IPS-20b (cell line): ENCODE measurements at regions not wholly inside any gene's neighbourhood (a gene's known extent, or its start where the extent isn't known, plus 50 kb on each side); places are given as distances from the start of the nearest gene placed in this dataset.

Experiments used
- H3K27ac ChIP-seq: one replicate; pipeline ENCODE4 v1.5.1; 2013; ENCODE audit warnings: low read length
- H3K27me3 ChIP-seq: 2 replicates; pipeline ENCODE4 v1.6.1; 2013; ENCODE audit warnings: mild to moderate bottlenecking, low read length, inconsistent platforms; ENCODE audit not compliant: insufficient read depth
- H3K36me3 ChIP-seq: 2 replicates; pipeline ENCODE4 v1.6.1; 2013; ENCODE audit warnings: low read depth, mild to moderate bottlenecking, inconsistent platforms, low read length, moderate library complexity; ENCODE audit not compliant: insufficient read depth
- H3K4me1 ChIP-seq: 2 replicates; pipeline ENCODE4 v1.6.1; 2013; ENCODE audit warnings: mild to moderate bottlenecking, control low read depth, inconsistent platforms, low read length, moderate library complexity; ENCODE audit not compliant: insufficient read depth
- H3K4me3 ChIP-seq: 2 replicates; pipeline ENCODE4 v1.5.1; 2013; ENCODE audit warnings: mild to moderate bottlenecking, low read length, inconsistent platforms
- H3K9ac ChIP-seq: 2 replicates; pipeline ENCODE4 v1.6.1; 2013; ENCODE audit warnings: low read depth, mild to moderate bottlenecking, inconsistent platforms, low read length, moderate library complexity
- H3K9me3 ChIP-seq: 2 replicates; pipeline ENCODE4 v1.6.1; 2013; ENCODE audit warnings: mild to moderate bottlenecking, low read depth, low read length, inconsistent platforms; ENCODE audit not compliant: insufficient read depth

- Histone ChIP-seq H3K4me1 (peaks cover 6% of the 10 kb centered on the region; the same call in 1 of the 2 replicates), H3K27me3 (no peaks in the 10 kb centered on the region), H3K27ac (no peak overlapping the region), H3K9me3 (no peaks in the 10 kb centered on the region), H3K9ac (no peak overlapping the region), H3K36me3 (no peaks in the 10 kb centered on the region), H3K4me3 (no peak overlapping the region)
These were observed 61.6 kb upstream of the SUCLG2 start for GRCh38 chr3:67715971-67716370.

GRCh38 chr3:67713764-67714469, 59.5 kb upstream of the SUCLG2 start:
- no peaks in the 10 kb centered on the region for H3K9me3 ChIP-seq
- no peak overlapping the region for H3K9ac ChIP-seq
- no peak overlapping the region for H3K4me3 ChIP-seq

GRCh38 chr3:67712259-67712658, 57.8 kb upstream of the SUCLG2 start:
- no peaks in the 10 kb centered on the region for H3K36me3 ChIP-seq
- H3K27me3 ChIP-seq: no peaks in the 10 kb centered on the region

More at GRCh38 chr3:67713764-67714469, 59.5 kb upstream of the SUCLG2 start:
- Histone ChIP-seq H3K27ac (no peak overlapping the region), H3K4me1 (peaks cover 6% of the 10 kb centered on the region; the same call in 1 of the 2 replicates), H3K36me3 (no peaks in the 10 kb centered on the region), H3K27me3 (no peaks in the 10 kb centered on the region)

GRCh38 chr3:67710396-67710795, 56.0 kb upstream of the SUCLG2 start:
- Histone ChIP-seq H3K4me1 (peaks cover 12% of the 10 kb centered on the region), H3K27me3 (no peaks in the 10 kb centered on the region), H3K27ac (no peak overlapping the region), H3K36me3 (no peaks in the 10 kb centered on the region), H3K4me3 (no peak overlapping the region), H3K9ac (no peak overlapping the region), H3K9me3 (no peaks in the 10 kb centered on the region)

More at GRCh38 chr3:67712259-67712658, 57.8 kb upstream of the SUCLG2 start:
- Histone ChIP-seq H3K4me1 (peaks cover 7% of the 10 kb centered on the region), H3K27ac (no peak overlapping the region), H3K4me3 (no peak overlapping the region), H3K9ac (no peak overlapping the region), H3K9me3 (no peaks in the 10 kb centered on the region)

GRCh38 chr3:67706934-67707333, 52.5 kb upstream of the SUCLG2 start:
- H3K4me1 ChIP-seq: peaks cover 16% of the 10 kb centered on the region
- no peak overlapping the region for H3K4me3 ChIP-seq
- H3K9ac ChIP-seq: no peak overlapping the region
- no peaks in the 10 kb centered on the region for H3K36me3 ChIP-seq
- H3K9me3 ChIP-seq: no peaks in the 10 kb centered on the region
- no peaks in the 10 kb centered on the region for H3K27me3 ChIP-seq
- no peak overlapping the region for H3K27ac ChIP-seq

GRCh38 chr3:67704322-67704721, 49.9 kb upstream of the SUCLG2 start:
- peaks cover 16% of the 10 kb centered on the region for H3K4me1 ChIP-seq
- no peak overlapping the region for H3K9ac ChIP-seq
- H3K27ac ChIP-seq: no peak overlapping the region
- no peaks in the 10 kb centered on the region for H3K9me3 ChIP-seq
- no peak overlapping the region for H3K4me3 ChIP-seq
- no peaks in the 10 kb centered on the region for H3K27me3 ChIP-seq
- H3K36me3 ChIP-seq: no peaks in the 10 kb centered on the region
